Activated CD8-positive, alpha-beta memory T cell treated with anti-CD3 and anti-CD28 coated beads, Interleukin-2, amount 10 ng/mL, durations not matched to agents 7 days and 5 days (primary cell): ENCODE measurements at regions not wholly inside any gene's neighbourhood (a gene's known extent, or its start where the extent isn't known, plus 50 kb on each side); places are given as distances from the start of the nearest gene placed in this dataset.

Experiments
- ATAC-seq: fragments of 150-1000 bp; cut with Tn5 transposase; one replicate; pipeline ENCODE4 v1.10.0; 2021; ENCODE audit warnings: moderate library complexity
- CTCF ChIA-PET: fragments of 350-600 bp; sonication (Branson Sonifier 250); formaldehyde crosslinking; loops from one replicate; lab custom pipeline; 2021; ENCODE audit warnings: antibody characterized with exemption; lab: Charles Lee
- DNase-seq: peaks from one replicate; pipeline ENCODE4 v3.0.0-alpha.2; 2020
- H3K27ac Mint-ChIP-seq: one replicate; pipeline ENCODE4 v1.8.0; 2021; ENCODE audit warnings: mild to moderate bottlenecking, mixed read lengths
- H3K27me3 Mint-ChIP-seq: one replicate; pipeline ENCODE4 v1.8.0; 2021; ENCODE audit warnings: mixed read lengths
- H3K36me3 Mint-ChIP-seq: one replicate; pipeline ENCODE4 v1.8.0; 2021; ENCODE audit warnings: mild to moderate bottlenecking, mixed read lengths
- H3K4me1 Mint-ChIP-seq: one replicate; pipeline ENCODE4 v1.8.0; 2021; ENCODE audit warnings: mixed read lengths
- H3K4me3 Mint-ChIP-seq: one replicate; pipeline ENCODE4 v1.8.0; 2021; ENCODE audit warnings: mild to moderate bottlenecking, moderate library complexity, mixed read lengths
- H3K9me3 Mint-ChIP-seq: one replicate; pipeline ENCODE4 v1.8.0; 2022; ENCODE audit warnings: low read depth, mixed read lengths

DNA sequence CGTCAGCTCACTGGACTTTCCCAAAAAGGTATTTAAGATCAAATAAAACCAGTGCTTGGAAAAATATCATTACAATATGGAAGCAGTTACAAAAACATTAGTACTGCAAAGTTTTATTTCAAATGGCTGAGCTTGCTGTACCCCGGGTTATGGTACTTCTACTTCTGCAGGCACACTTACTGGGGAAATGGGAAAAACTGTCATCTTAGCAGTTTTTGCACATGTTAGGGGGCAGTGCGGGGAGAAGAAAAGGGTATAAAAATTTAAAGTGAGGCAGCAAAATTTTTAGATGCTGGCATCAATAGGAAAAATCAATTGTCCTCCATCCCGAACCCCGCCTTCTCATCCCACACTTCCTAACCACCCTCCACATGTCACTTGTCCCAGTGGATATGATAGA is 133.4 kb downstream of the ATG4C start:
- no peaks in the 10 kb centered on the region for H3K4me1 Mint-ChIP-seq
- DNase-seq (no peak), ATAC-seq (no peak)
- H3K4me3 Mint-ChIP-seq: no peak overlapping the region
- H3K27me3 Mint-ChIP-seq: peaks cover 17% of the 10 kb centered on the region
- no peaks in the 10 kb centered on the region for H3K9me3 Mint-ChIP-seq
- CTCF ChIA-PET: no interaction called here
- H3K27ac Mint-ChIP-seq: no peak overlapping the region
- H3K36me3 Mint-ChIP-seq: no peaks in the 10 kb centered on the region

DNA sequence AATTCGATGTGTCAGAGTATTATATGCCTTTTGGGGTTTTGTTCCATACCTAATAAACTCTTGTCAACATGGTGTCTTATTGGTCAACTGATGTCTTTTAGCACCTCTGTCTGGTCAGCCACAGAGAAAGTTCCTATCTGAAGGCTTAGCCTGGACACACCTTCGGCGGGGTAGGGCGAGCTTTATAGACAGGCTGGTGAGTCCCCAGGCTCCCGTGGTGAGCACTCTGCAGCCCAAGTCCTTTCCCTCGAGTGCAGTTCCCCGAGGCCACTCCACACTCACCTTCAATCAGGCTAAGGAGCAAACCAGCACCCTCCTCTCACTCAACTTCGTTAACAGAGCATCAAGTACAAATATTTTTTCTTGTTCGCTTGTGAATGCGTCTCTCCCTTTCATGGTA is 133.9 kb downstream of the ATG4C start:
- Mint-ChIP-seq H3K4me3 (no peak overlapping the region), H3K27me3 (peaks cover 17% of the 10 kb centered on the region), H3K9me3 (no peaks in the 10 kb centered on the region), H3K27ac (no peak overlapping the region), H3K4me1 (no peaks in the 10 kb centered on the region), H3K36me3 (no peaks in the 10 kb centered on the region)
- no peak for ATAC-seq
- CTCF ChIA-PET: no interaction called here
- no peak for DNase-seq

DNA sequence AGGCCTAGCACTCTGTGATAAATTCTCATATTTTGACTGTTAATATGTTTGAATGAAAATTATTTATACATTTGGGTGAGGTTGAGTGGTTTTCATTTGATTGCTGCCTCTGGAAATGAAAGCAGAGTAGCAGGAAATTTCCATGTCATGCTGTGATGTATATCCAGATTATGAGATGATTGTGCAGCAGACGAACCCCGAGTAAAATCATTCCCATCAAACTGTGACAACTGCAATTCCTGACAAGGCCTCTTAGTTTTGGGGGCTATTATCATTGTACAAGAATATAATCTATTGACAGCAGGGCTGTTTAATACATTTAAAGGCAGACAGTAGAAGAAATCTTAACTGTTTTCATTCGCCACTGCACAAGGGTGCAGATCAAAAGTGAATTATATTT is 134.8 kb downstream of the ATG4C start:
- no peak overlapping the region for H3K4me3 Mint-ChIP-seq
- CTCF ChIA-PET: no interaction called here

DNA sequence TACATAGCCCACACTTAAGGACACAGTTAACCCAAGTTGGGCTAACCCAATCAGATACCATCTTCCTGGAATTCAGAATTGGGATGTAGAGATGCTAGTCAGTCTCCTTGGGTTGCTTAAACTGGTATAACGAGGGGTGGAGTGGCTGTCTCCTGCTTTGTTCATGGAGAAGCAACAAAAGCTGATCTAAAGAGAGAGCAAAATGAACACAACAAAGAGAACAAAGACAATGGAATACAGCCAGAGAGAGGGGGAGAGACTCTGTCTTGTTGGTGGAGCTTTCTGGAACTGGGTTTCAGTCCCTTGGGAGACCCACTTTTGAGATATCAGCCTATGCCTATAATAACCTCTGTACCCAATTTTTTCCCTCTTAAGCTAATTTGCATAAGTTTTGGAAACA is 138.1 kb downstream of the ATG4C start:
- H3K27ac Mint-ChIP-seq: no peak overlapping the region
- CTCF ChIA-PET: no interaction called here
- DNase-seq: no peak
- no peak overlapping the region for H3K4me3 Mint-ChIP-seq
- ATAC-seq: no peak
- H3K27me3 Mint-ChIP-seq: peaks cover 4% of the 10 kb centered on the region
- H3K36me3 Mint-ChIP-seq: no peaks in the 10 kb centered on the region
- no peaks in the 10 kb centered on the region for H3K4me1 Mint-ChIP-seq
- no peaks in the 10 kb centered on the region for H3K9me3 Mint-ChIP-seq

More for the DNA sequence above, 134.8 kb downstream of the ATG4C start:
- Mint-ChIP-seq H3K36me3 (no peaks in the 10 kb centered on the region), H3K27me3 (peaks cover 16% of the 10 kb centered on the region), H3K27ac (no peak overlapping the region), H3K9me3 (no peaks in the 10 kb centered on the region), H3K4me1 (no peaks in the 10 kb centered on the region)
- DNase-seq (no peak), ATAC-seq (no peak)

DNA sequence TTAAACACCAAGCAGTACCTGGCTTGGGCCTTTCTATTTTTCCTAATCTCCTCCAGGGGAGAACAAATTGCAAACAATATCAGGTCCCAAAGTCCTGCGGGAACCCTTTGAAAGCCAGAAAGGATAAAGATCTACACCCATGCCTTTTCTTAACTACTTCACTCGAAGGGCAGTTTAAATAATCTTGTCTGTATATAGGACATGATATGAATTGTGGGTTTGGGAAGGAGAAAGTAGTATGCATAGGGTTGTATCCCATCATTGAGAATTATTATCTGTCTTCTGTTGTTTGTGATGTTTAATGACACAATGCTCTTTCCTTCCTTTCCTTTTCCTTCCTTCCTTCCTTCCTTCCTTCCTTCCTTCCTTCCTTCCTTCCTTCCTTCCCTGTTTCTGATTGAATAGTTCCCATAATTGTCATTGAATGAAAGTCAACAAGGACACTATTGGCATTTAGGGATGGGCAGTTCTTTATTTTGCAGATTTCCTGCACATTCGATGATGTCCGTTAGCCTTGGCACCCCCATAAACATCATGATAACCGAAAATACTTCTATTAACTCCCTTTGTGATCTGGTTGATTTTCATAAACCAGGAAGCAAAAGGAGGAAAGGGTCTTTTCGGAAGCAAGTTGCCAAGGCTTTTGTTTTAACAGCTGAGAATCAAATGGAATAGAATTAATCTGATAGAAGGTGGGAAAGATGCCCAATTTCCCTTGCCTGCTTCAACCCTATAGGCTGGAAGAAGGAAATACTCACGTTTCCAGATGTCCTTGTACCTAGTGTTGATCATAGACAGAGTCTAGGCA is 141.3 kb downstream of the ATG4C start:
- Mint-ChIP-seq H3K4me3 (no peak overlapping the region), H3K27ac (no peak overlapping the region), H3K4me1 (no peaks in the 10 kb centered on the region), H3K36me3 (no peaks in the 10 kb centered on the region), H3K27me3 (peaks cover 4% of the 10 kb centered on the region), H3K9me3 (no peaks in the 10 kb centered on the region)
- no peak for ATAC-seq
- CTCF ChIA-PET: no interaction called here
- no peak for DNase-seq

DNA sequence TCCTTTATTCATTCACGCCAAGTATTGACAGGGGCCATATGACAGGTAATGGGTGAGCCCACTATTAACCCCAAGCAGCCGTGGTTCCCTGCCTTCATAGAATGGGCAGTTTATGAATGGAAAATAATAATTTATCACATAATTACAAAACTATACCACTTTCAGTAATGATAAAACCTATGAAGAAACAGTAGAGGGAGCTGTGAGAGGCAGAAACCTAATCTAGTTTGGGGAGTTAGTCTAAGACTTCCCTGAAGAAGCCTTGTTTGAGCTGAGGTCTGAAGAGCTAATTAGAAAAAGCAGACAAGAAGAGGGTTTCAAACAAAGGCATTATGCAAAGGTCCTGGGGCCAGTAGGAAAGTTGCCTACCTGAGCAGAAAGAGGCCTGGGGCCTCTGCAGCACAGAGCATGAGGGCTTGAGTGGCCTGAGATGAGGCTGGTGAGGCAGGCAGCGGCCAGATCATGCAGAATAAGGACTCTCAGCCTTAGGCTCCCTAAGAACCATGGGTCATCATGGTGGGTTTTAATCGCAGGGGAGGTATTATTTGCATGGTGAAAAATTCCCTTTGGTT is 142.8 kb downstream of the ATG4C start:
- DNase-seq (no peak), ATAC-seq (no peak)
- H3K9me3 Mint-ChIP-seq: no peaks in the 10 kb centered on the region
- H3K27ac Mint-ChIP-seq: no peak overlapping the region
- no peaks in the 10 kb centered on the region for H3K36me3 Mint-ChIP-seq
- no peaks in the 10 kb centered on the region for H3K4me1 Mint-ChIP-seq
- CTCF ChIA-PET: no interaction called here
- no peak overlapping the region for H3K4me3 Mint-ChIP-seq
- peaks cover 4% of the 10 kb centered on the region for H3K27me3 Mint-ChIP-seq

DNA sequence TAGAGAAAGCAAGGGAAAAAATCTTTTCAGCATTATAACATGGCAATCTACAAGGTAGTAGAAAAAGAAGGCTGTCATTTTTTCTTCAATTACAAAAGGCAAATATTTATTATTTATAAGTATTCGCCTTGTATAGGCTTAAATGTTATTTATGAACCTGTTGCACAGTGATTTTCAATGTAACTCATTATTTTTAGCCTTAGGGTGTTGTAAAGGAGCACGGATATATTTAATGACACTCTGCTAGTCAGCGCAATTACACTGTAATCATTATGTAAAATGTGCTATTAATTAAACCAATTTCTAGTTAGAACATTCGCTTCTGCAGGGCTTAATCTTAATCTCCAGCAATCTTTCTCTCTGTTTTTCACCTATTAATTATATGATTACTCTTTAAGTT is 145.0 kb downstream of the ATG4C start:
- ATAC-seq (no peak), DNase-seq (no peak)
- Mint-ChIP-seq H3K4me3 (no peak overlapping the region), H3K36me3 (no peaks in the 10 kb centered on the region), H3K27me3 (peaks cover 4% of the 10 kb centered on the region), H3K27ac (no peak overlapping the region), H3K4me1 (no peaks in the 10 kb centered on the region), H3K9me3 (no peaks in the 10 kb centered on the region)
- CTCF ChIA-PET: no interaction called here

DNA sequence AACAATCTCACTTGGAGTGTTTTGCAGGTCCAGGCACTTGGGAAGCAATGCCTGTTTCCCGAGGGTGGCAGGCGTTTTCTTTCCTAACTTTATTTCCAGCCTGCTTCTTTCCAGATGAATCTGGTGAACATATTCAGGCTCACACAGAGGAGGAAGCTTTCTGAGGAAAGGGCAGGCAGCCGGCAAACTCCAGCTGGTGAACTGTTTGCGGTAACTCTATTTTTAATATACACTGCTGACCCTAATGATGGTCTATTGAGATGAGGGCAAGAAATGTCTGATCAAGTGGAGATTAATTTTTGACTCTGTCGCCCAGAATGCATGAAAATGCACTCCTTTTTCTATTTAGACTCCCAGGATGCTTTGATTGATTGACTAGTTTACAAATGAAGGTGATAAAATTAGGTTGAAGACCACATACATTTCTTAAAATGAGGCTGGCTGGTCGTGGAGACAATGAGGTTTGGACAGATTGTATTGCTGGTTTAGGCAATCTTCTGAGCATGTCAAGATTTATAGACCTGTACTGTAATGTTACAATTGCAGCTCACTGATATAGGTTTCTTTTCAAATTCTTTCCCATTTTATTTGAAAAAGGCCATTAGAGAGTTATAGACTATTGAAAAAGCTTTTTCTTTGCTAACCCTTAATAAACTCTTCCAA is 153.8 kb downstream of the ATG4C start:
- CTCF ChIA-PET: no interaction called here
- ATAC-seq (no peak), DNase-seq (no peak)
- H3K4me3 Mint-ChIP-seq: no peak overlapping the region
- no peaks in the 10 kb centered on the region for H3K36me3 Mint-ChIP-seq
- peaks cover 5% of the 10 kb centered on the region for H3K27me3 Mint-ChIP-seq
- H3K9me3 Mint-ChIP-seq: no peaks in the 10 kb centered on the region
- H3K27ac Mint-ChIP-seq: no peak overlapping the region
- no peaks in the 10 kb centered on the region for H3K4me1 Mint-ChIP-seq

DNA sequence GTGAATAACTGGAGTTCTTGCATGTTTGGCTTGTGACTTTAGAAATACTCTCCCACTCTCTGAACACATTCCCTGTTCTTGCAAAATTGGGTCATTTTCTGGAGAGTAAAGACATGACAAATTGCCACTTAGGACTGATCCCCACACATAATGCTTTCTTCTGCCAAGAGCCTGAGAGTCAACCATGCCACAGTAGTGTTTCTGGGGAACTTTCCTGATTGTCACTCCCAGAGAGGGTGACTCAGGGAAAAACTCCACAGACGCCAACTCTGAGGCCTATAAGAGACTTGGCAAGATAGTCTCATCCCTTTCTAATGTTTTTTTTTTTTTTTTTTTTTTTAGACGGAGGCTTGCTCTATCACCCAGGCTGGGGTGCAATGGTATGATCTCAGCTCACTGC is 157.8 kb downstream of the ATG4C start:
- no peak for DNase-seq
- CTCF ChIA-PET: interaction anchor here (1.2 kb wide), 1 partner anchor 29 kb away, joined by 3 read pairs; no protein-coding TSS in a partner anchor
- H3K4me1 Mint-ChIP-seq: no peaks in the 10 kb centered on the region
- H3K27me3 Mint-ChIP-seq: peaks cover 14% of the 10 kb centered on the region
- H3K27ac Mint-ChIP-seq: no peak overlapping the region
- no peak overlapping the region for H3K4me3 Mint-ChIP-seq
- ATAC-seq: no peak
- no peaks in the 10 kb centered on the region for H3K36me3 Mint-ChIP-seq
- no peaks in the 10 kb centered on the region for H3K9me3 Mint-ChIP-seq

DNA sequence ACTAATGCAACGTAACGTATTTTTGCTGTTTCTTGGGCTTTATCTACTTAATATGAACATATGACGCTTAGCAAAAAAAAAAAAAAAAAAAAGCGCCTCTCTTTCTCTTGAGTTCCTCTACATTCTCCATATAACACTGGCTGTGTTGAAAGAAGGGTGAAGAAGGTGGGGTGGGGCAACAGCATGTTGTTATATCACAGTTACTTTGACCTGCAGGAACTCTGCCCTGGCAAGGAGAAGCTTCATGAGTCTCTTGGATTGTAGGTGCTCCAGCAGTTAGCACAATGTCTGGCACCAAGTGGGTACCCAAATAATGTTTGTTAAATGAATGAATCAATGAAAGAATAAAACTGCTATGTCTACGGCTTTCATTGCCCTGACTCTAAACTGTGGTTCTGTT is 162.6 kb downstream of the ATG4C start:
- Mint-ChIP-seq H3K36me3 (no peaks in the 10 kb centered on the region), H3K4me3 (no peak overlapping the region), H3K9me3 (no peaks in the 10 kb centered on the region), H3K27me3 (peaks cover 22% of the 10 kb centered on the region), H3K27ac (no peak overlapping the region), H3K4me1 (no peaks in the 10 kb centered on the region)
- DNase-seq (no peak), ATAC-seq (no peak)
- CTCF ChIA-PET: no interaction called here

DNA sequence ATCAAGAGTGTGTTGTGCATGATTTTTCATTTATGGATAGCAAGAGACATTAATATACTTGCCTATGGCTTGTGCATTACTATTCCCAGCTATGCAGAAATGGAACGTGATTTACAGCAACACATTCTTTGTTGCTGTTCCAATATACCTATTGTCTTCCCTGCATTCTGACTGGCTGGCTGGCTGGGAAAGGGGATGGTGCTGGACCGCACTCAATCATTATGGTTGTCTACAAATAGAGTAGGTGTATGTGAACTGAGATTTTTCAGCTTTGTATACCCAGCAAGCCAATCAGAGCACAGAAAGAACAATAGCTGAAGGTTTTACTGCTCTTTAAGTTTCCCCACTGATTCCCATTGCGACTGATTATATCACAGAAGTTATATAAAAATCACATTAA is 167.5 kb downstream of the ATG4C start:
- CTCF ChIA-PET: no interaction called here
- no peaks in the 10 kb centered on the region for H3K4me1 Mint-ChIP-seq
- no peak overlapping the region for H3K4me3 Mint-ChIP-seq
- H3K27ac Mint-ChIP-seq: no peak overlapping the region
- H3K27me3 Mint-ChIP-seq: peaks cover 28% of the 10 kb centered on the region
- no peaks in the 10 kb centered on the region for H3K36me3 Mint-ChIP-seq
- ATAC-seq: no peak
- DNase-seq: no peak
- no peaks in the 10 kb centered on the region for H3K9me3 Mint-ChIP-seq

DNA sequence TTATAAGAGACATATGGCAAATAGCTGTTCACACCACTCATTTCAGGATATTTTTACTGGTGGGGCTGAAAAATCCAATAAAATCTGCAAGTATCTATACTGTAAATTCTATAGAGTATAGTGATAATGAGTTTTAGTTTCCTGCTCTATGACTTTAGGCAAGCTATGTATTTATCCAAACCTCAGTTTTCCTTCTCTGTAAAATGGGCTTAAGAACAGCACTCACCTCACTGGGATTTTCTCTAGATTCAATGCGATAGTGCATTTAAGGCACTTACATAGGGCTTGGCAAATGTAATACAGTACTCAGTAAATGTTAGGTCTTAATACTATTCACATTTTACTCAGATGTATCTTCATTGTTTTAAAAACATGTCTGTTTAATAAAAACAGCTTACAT is 168.7 kb downstream of the ATG4C start:
- ATAC-seq (no peak), DNase-seq (no peak)
- CTCF ChIA-PET: no interaction called here
- Mint-ChIP-seq H3K9me3 (no peaks in the 10 kb centered on the region), H3K27me3 (peaks cover 28% of the 10 kb centered on the region), H3K4me3 (no peak overlapping the region), H3K27ac (no peak overlapping the region), H3K36me3 (no peaks in the 10 kb centered on the region), H3K4me1 (no peaks in the 10 kb centered on the region)

DNA sequence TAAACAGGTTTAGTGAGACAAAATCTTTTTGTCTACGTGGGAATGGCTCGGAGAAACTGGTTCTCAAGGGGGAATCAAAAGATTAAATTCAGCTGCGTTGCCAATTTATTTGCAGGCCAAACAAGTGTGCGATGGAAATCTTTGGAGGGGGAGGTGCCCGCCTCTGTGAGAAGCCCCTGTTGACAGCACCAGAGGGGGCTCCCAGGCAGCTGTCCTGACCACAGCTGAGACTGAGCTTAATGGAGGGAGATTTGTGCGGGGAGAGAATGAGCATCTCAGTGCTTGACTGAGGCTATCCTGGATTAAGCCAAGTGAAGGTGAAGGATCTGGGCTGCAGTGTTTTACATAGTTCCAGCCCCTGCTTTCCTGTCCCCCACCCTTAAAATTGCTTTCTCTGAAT is 169.7 kb downstream of the ATG4C start:
- Mint-ChIP-seq H3K27me3 (peaks cover 30% of the 10 kb centered on the region), H3K9me3 (no peaks in the 10 kb centered on the region), H3K36me3 (no peaks in the 10 kb centered on the region), H3K27ac (no peak overlapping the region), H3K4me3 (no peak overlapping the region), H3K4me1 (no peaks in the 10 kb centered on the region)
- ATAC-seq (no peak), DNase-seq (no peak)
- CTCF ChIA-PET: no interaction called here

DNA sequence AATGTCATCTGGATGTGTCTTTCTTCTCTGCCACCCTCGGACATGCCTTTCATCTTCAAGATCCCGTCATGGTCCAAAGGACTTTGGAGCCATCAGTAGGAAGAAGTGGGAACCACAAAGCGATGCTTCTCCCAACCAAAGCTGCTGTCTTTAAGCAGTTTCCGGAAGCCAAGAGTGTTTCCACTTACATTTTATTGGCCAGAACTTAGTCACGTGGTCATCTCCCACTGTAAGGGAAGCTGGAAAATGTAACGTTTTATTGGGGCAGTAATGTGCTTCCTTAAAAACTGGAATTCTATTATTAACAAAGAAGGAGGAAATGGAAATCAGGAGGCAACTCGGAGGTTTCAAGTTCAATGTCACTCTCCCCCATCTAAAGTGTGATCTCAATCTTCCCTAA is 170.8 kb downstream of the ATG4C start:
- no peaks in the 10 kb centered on the region for H3K4me1 Mint-ChIP-seq
- no peak overlapping the region for H3K4me3 Mint-ChIP-seq
- no peak for DNase-seq
- CTCF ChIA-PET: no interaction called here
- no peaks in the 10 kb centered on the region for H3K9me3 Mint-ChIP-seq
- peaks cover 31% of the 10 kb centered on the region for H3K27me3 Mint-ChIP-seq
- H3K36me3 Mint-ChIP-seq: no peaks in the 10 kb centered on the region
- no peak overlapping the region for H3K27ac Mint-ChIP-seq
- ATAC-seq: no peak
